ENCODE measurements at regions not wholly inside any gene's neighbourhood (a gene's known extent, or its start where the extent isn't known, plus 50 kb on each side); places are given as distances from the start of the nearest gene placed in this dataset.
"Not testable (repeated sequence)": the region's sequence is repeated elsewhere in the genome, so short reads cannot be mapped to it uniquely, and the experiment has no call there.

DNA sequence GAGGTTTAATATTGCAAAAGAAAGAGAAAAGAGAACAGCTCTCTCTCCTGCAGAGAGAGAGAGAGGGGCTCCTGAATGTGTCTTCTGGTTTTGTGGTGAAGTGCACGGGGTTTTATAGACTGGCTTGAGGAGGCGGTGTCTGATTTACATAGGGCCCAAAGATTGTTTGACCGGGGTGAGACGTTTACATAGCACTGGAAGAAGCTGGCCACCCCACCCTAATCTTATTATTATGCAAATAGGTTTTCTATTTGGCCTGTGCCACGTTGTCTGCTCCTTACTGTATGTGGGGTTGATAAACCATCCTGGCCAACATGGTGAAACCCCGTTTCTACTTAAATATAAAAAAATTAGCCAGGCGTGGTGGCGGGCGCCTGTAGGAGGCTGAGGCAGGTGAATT, 268.6 kb downstream of the SV2B start:
- Histone ChIP-seq H3K36me3 (no peaks in the 10 kb centered on the region), H3K9me3 (no peaks in the 10 kb centered on the region), H3K4me3 (no peak overlapping the region), H3K9ac (ENCODE audit: low read depth in 2 of 2, low read length in 2 of 2) (no peak overlapping the region), H3K27ac (no peak overlapping the region), H3K27me3 (no peaks in the 10 kb centered on the region), H3K4me1 (no peaks in the 10 kb centered on the region)
- DNase-seq, result no peak
- TF ChIP-seq, protein P1, sequence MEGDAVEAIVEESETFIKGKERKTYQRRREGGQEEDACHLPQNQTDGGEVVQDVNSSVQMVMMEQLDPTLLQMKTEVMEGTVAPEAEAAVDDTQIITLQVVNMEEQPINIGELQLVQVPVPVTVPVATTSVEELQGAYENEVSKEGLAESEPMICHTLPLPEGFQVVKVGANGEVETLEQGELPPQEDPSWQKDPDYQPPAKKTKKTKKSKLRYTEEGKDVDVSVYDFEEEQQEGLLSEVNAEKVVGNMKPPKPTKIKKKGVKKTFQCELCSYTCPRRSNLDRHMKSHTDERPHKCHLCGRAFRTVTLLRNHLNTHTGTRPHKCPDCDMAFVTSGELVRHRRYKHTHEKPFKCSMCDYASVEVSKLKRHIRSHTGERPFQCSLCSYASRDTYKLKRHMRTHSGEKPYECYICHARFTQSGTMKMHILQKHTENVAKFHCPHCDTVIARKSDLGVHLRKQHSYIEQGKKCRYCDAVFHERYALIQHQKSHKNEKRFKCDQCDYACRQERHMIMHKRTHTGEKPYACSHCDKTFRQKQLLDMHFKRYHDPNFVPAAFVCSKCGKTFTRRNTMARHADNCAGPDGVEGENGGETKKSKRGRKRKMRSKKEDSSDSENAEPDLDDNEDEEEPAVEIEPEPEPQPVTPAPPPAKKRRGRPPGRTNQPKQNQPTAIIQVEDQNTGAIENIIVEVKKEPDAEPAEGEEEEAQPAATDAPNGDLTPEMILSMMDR (IDR thresholded peaks at IDR 0.05), result no peak
- intact Hi-C loops (cut with DNase I), result no loop called here

DNA sequence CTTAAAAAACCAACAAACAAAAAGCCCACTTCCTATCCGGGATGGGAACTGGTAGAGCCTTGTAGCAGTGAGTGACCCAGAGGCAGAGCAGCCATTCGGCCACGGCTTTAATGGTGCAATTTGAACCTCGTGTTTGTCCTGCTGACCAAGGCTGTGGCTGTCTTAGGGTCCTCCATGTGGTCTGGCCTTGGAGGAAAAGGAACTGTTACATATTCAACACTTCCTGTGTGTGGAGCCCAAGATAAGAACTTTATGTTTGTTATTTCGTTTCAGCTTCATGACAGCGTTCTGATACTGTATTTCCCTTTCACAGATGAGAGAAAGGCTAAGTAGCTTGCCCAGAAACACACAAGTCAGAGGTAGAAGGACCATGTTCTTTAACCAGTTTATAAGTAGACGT, 269.8 kb downstream of the SV2B start:
- DNase-seq, result no peak
- Histone ChIP-seq H3K9me3 (no peaks in the 10 kb centered on the region), H3K36me3 (no peaks in the 10 kb centered on the region), H3K27me3 (no peaks in the 10 kb centered on the region), H3K27ac (no peak overlapping the region), H3K9ac (ENCODE audit: low read depth in 2 of 2, low read length in 2 of 2) (no peak overlapping the region), H3K4me3 (no peak overlapping the region), H3K4me1 (no peaks in the 10 kb centered on the region)
- TF ChIP-seq, protein P1 (IDR thresholded peaks at IDR 0.05), result no peak
- intact Hi-C loops (cut with DNase I), result no loop called here

DNA sequence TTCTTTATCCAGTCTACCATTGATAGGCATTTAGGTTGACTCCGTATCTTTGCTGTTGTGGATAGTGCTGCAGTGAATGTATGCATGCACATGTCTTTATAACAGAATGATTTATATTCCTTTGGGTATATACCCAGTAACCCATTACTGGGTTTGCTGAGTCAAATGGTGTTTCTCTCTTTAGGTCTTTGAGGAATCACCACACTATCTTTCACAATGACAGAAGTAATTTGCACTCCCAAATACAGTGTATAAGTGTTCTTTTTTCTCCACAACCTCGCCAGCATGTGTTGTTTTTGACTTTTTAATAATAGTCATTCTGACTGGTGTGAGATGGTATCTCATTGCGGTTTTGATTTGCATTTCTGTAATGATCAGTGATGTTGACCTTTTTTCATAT, 271.3 kb downstream of the SV2B start:
- H3K4me1 ChIP-seq; H3K4me3 ChIP-seq; H3K27ac ChIP-seq; H3K36me3 ChIP-seq; DNase-seq; intact Hi-C loops (cut with DNase I); H3K9ac ChIP-seq (ENCODE audit: low read depth in 2 of 2, low read length in 2 of 2); H3K27me3 ChIP-seq; H3K9me3 ChIP-seq: not testable (repeated sequence)

DNA sequence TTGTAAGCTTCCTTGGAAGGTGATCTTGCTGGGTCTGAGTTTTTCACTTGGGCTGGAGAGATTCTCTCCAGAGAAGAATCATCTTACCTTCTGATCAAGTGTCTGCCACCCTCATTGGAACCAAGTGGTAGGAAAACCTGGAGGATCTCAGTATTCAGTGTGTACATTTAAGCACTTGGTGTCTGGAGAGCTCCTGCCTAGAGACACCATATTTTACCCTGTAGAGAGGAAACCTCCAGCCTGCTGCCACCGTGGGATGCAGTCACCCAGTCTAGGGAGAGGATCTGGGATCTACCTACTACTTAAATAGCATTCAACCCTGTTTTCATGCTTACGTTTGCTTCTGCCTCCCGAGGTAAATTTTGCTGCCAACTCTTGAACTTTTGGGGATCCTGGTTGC, 274.3 kb downstream of the SV2B start:
- Histone ChIP-seq H3K27me3 (no peaks in the 10 kb centered on the region), H3K4me3 (no peak overlapping the region), H3K36me3 (no peaks in the 10 kb centered on the region), H3K9me3 (no peaks in the 10 kb centered on the region), H3K9ac (ENCODE audit: low read depth in 2 of 2, low read length in 2 of 2) (no peak overlapping the region), H3K4me1 (no peaks in the 10 kb centered on the region), H3K27ac (no peak overlapping the region)
- TF ChIP-seq, protein P1 (IDR thresholded peaks at IDR 0.05), result no peak
- intact Hi-C loops (cut with DNase I), result no loop called here
- DNase-seq, result no peak

DNA sequence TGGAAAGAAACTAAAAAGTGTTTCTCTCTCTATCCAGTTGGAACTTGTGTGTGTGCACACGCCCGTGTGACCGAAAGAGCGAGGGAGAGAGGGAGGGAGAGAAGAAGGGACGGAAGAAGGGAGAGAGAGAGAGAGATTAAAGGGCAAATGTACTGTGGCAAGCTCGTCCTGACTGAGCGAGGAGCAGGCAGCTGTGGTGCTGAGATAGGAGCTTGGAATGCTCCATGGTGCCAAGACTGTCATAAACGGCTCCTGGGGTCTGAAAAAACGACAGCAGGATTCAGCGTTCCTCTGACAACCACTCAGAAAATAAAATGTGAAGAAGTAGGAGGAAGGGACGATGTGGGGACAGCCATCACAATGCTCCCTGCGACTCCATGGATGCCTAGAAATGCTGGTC, 276.0 kb downstream of the SV2B start:
- DNase-seq, result no peak
- H3K9me3 ChIP-seq, result no peaks in the 10 kb centered on the region
- intact Hi-C loops (cut with DNase I), result no loop called here
- H3K27me3 ChIP-seq, result no peaks in the 10 kb centered on the region
- H3K4me3 ChIP-seq, result no peak overlapping the region
- no peaks in the 10 kb centered on the region for H3K36me3 ChIP-seq
- H3K27ac ChIP-seq, result no peak overlapping the region
- TF ChIP-seq, protein P1 (IDR thresholded peaks at IDR 0.05), result no peak
- H3K4me1 ChIP-seq, result no peaks in the 10 kb centered on the region
- H3K9ac ChIP-seq (ENCODE audit: low read depth in 2 of 2, low read length in 2 of 2), result no peak overlapping the region

DNA sequence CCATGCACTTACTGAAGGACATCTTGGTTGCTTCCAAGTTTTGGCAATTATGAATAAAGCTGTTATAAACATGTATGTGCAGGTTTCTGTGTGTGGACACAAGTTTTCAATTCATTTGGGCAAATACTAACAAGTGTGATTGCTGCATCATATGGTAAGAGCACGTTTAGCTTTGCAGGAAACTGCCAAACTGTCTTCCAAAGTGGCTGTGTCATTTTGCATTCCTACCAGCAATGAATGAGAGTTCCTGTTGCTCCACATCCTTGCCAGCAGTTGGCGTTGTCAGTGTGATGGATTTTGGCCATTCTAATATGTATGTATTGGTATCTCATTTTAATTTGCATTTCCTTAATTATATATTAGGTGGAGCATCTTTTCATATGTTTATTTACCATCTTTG, 280.1 kb downstream of the SV2B start:
- no peak overlapping the region for H3K27ac ChIP-seq
- no peak overlapping the region for H3K4me3 ChIP-seq
- no peaks in the 10 kb centered on the region for H3K4me1 ChIP-seq
- no peaks in the 10 kb centered on the region for H3K36me3 ChIP-seq
- DNase-seq, result no peak
- TF ChIP-seq, protein P1 (IDR thresholded peaks at IDR 0.05), result no peak
- H3K27me3 ChIP-seq, result no peaks in the 10 kb centered on the region
- intact Hi-C loops (cut with DNase I), result no loop called here
- H3K9ac ChIP-seq (ENCODE audit: low read depth in 2 of 2, low read length in 2 of 2), result no peak overlapping the region
- H3K9me3 ChIP-seq, result no peaks in the 10 kb centered on the region
